CD4-positive, alpha-beta T cell (primary cell): ENCODE measurements at regions not wholly inside any gene's neighbourhood (a gene's known extent, or its start where the extent isn't known, plus 50 kb on each side); places are given as distances from the start of the nearest gene placed in this dataset.

ENCODE experiments used
- ATAC-seq: fragments of 200-7000 bp; cut with Tn5 transposase; one replicate; pipeline ENCODE4 v1.10.0; 2022; ENCODE audit warnings: mild to moderate bottlenecking; ENCODE audit not compliant: poor library complexity
- CTCF ChIA-PET: fragments of 350-600 bp; sonication (Branson Sonifier 250); formaldehyde crosslinking; loops from one replicate; lab custom pipeline; 2021; ENCODE audit warnings: antibody characterized with exemption, inconsistent platforms; lab: Charles Lee
- POLR2A ChIA-PET: fragments of 350-600 bp; sonication (Branson Sonifier 250); formaldehyde crosslinking; loops from one replicate; lab custom pipeline; 2021; ENCODE audit warnings: antibody characterized with exemption, inconsistent platforms; lab: Charles Lee
- DNase-seq, 14 experiments: peaks; one replicate each; pipeline ENCODE4 v3.0.0-alpha.2; 2013 to 2020; ENCODE audit warnings: mixed read lengths in 2 of 14
- H3K27ac ChIP-seq, 2 donors: one replicate each; pipeline versions ENCODE4 v1.5.1 to v1.7.0; 2013; ENCODE audit warnings: low read length in 2 of 2, low read depth in 1 of 2, mild to moderate bottlenecking in 1 of 2
- H3K27me3 ChIP-seq, 2 experiments: 1 replicate in 1 of 2; 2 replicates in 1 of 2; pipeline versions ENCODE4 v1.6.1 to v1.7.0; 2013; ENCODE audit warnings: low read length in 2 of 2, control low read depth in 1 of 2, mild to moderate bottlenecking in 1 of 2, moderate library complexity in 1 of 2; ENCODE audit not compliant: insufficient read depth in 2 of 2, control insufficient read depth in 1 of 2
- H3K36me3 ChIP-seq: one replicate; pipeline ENCODE4 v1.6.1; 2013; ENCODE audit warnings: low read length, control low read depth; ENCODE audit not compliant: insufficient read depth
- H3K4me1 ChIP-seq: one replicate; pipeline ENCODE4 v1.6.1; 2013; ENCODE audit warnings: low read length, control low read depth; ENCODE audit not compliant: insufficient read depth
- H3K4me3 ChIP-seq: one replicate; pipeline ENCODE4 v1.5.1; 2013; ENCODE audit warnings: mild to moderate bottlenecking, low read length, moderate library complexity
- H3K9me3 ChIP-seq, 2 experiments: 1 replicate in 1 of 2; 2 replicates in 1 of 2; pipeline versions ENCODE4 v1.6.1 to v1.7.0; 2013; ENCODE audit warnings: low read length in 2 of 2, mild to moderate bottlenecking in 2 of 2, control low read depth in 1 of 2, moderate library complexity in 1 of 2; ENCODE audit not compliant: control insufficient read depth in 1 of 2, insufficient read depth in 1 of 2
- H3K27ac Mint-ChIP-seq: one replicate; pipeline ENCODE4 v1.8.0; 2020; ENCODE audit warnings: mixed read lengths
- H3K27me3 Mint-ChIP-seq: one replicate; pipeline ENCODE4 v1.8.0; 2021; ENCODE audit warnings: mixed read lengths
- H3K36me3 Mint-ChIP-seq: one replicate; pipeline ENCODE4 v1.8.0; 2021; ENCODE audit warnings: low read depth, mixed read lengths
- H3K4me1 Mint-ChIP-seq: one replicate; pipeline ENCODE4 v1.8.0; 2021; ENCODE audit warnings: low read depth, mixed read lengths
- H3K4me3 Mint-ChIP-seq: one replicate; pipeline ENCODE4 v1.8.0; 2020; ENCODE audit warnings: mild to moderate bottlenecking, mixed read lengths
- H3K9me3 Mint-ChIP-seq: one replicate; pipeline ENCODE4 v1.8.0; 2020; ENCODE audit warnings: mixed read lengths
- CTCF ChIP-seq: fragments of 200-600 bp; IDR thresholded peaks from one replicate; pipeline ENCODE4 v1.8.0; 2022; ENCODE audit warnings: antibody characterized with exemption, mild to moderate bottlenecking
- intact Hi-C, 2 experiments: fragments of 100-400 bp; cut with DNase I in 1 of 2; cut with micrococcal nuclease in 1 of 2; formaldehyde crosslinking; loops; one replicate each; pipeline versions ENCODE4 v1.15.1 to v1.9.0; 2023 to 2025; cut with DNase I, micrococcal nuclease

- H3K4me1 Mint-ChIP-seq: no peaks in the 10 kb centered on the region
- Histone ChIP-seq H3K4me3 (no peak overlapping the region), H3K27ac (no peak overlapping the region), H3K4me1 (no peaks in the 10 kb centered on the region), H3K36me3 (no peaks in the 10 kb centered on the region), H3K27me3 (peaks cover 0 to 6% of the 10 kb centered on the region in 2 experiments), H3K9me3 (peaks cover 0 to 3% of the 10 kb centered on the region in 2 experiments)
- H3K36me3 Mint-ChIP-seq: no peaks in the 10 kb centered on the region
- H3K9me3 Mint-ChIP-seq: no peaks in the 10 kb centered on the region
- ChIA-PET POLR2A (no interaction called here), CTCF (no interaction called here)
- no peak for DNase-seq
- TF ChIP-seq CTCF: no peak
- H3K4me3 Mint-ChIP-seq: no peak overlapping the region
- ATAC-seq: no peak
- intact Hi-C loops: no loop called here
- no peak overlapping the region for H3K27ac Mint-ChIP-seq
- H3K27me3 Mint-ChIP-seq: peaks cover 26% of the 10 kb centered on the region
Measured at GRCh38 chr5:174524351-174524750, 200.0 kb upstream of the MSX2 start.

- H3K4me1 ChIP-seq: no peaks in the 10 kb centered on the region
- H3K4me3 ChIP-seq: no peak overlapping the region
- ChIA-PET POLR2A (no interaction called here), CTCF (no interaction called here)
- no peaks in the 10 kb centered on the region for H3K9me3 Mint-ChIP-seq
- no peak for TF ChIP-seq CTCF
- peaks cover 23% of the 10 kb centered on the region for H3K27me3 Mint-ChIP-seq
- no peaks in the 10 kb centered on the region for H3K36me3 ChIP-seq
- no peaks in the 10 kb centered on the region for H3K4me1 Mint-ChIP-seq
- peaks cover 0 to 6% of the 10 kb centered on the region in 2 experiments for H3K27me3 ChIP-seq
- no peak overlapping the region for H3K4me3 Mint-ChIP-seq
- ATAC-seq (no peak), DNase-seq (no peak)
- intact Hi-C loops: no loop called here
- no peak overlapping the region for H3K27ac ChIP-seq
- H3K27ac Mint-ChIP-seq: no peak overlapping the region
- H3K9me3 ChIP-seq: peaks cover 0 to 3% of the 10 kb centered on the region in 2 experiments
- H3K36me3 Mint-ChIP-seq: no peaks in the 10 kb centered on the region
Measured at GRCh38 chr5:174526177-174526576, 198.2 kb upstream of the MSX2 start.

- Histone ChIP-seq H3K27ac (no peak overlapping the region), H3K4me3 (no peak overlapping the region), H3K36me3 (no peaks in the 10 kb centered on the region), H3K4me1 (no peaks in the 10 kb centered on the region), H3K9me3 (peaks cover 0 to 3% of the 10 kb centered on the region in 2 experiments), H3K27me3 (peaks cover 0 to 6% of the 10 kb centered on the region in 2 experiments)
- POLR2A ChIA-PET: no interaction called here
- DNase-seq (no peak), ATAC-seq (no peak)
- TF ChIP-seq CTCF: no peak
- H3K36me3 Mint-ChIP-seq: no peaks in the 10 kb centered on the region
- no peaks in the 10 kb centered on the region for H3K4me1 Mint-ChIP-seq
- no peak overlapping the region for H3K4me3 Mint-ChIP-seq
- intact Hi-C loops: no loop called here
- H3K9me3 Mint-ChIP-seq: no peaks in the 10 kb centered on the region
- H3K27ac Mint-ChIP-seq: no peak overlapping the region
- H3K27me3 Mint-ChIP-seq: peaks cover 27% of the 10 kb centered on the region
- CTCF ChIA-PET: no interaction called here
Measured at GRCh38 chr5:174527916-174528540, 196.4 kb upstream of the MSX2 start.
